T-cell (primary cell): ENCODE measurements at regions not wholly inside any gene's neighbourhood (a gene's known extent, or its start where the extent isn't known, plus 50 kb on each side); places are given as distances from the start of the nearest gene placed in this dataset.
"Not testable (repeated sequence)": the region's sequence is repeated elsewhere in the genome, so short reads cannot be mapped to it uniquely, and the experiment has no call there.

ENCODE experiments used
- ATAC-seq, 4 experiments: fragments of 200-7000 bp in 3 of 4; fragments of 150-1000 bp in 1 of 4; cut with Tn5 transposase; replicated peaks in 1 of 4; 1 replicate in 3 of 4; 2 replicates in 1 of 4; pipeline ENCODE4 v1.10.0; 2021; ENCODE audit warnings: moderate library complexity in 3 of 4, mild to moderate bottlenecking in 2 of 4, moderate number of reproducible peaks in 1 of 4
- CTCF ChIA-PET, 2 donors: fragments of 300-600 bp; sonication (Branson Sonifier 250); formaldehyde crosslinking; loops; one replicate each; lab custom pipeline; 2022; ENCODE audit warnings: antibody characterized with exemption in 2 of 2; lab: Charles Lee
- POLR2A ChIA-PET, 2 donors: fragments of 300-600 bp; sonication (Branson Sonifier 250); formaldehyde crosslinking; loops; one replicate each; lab custom pipeline; 2022; ENCODE audit warnings: antibody characterized with exemption in 2 of 2; lab: Charles Lee
- DNase-seq, 35 experiments: peaks; one replicate each; pipeline versions ENCODE4 v3.0.0 to v3.0.0-alpha.2; 2013 to 2023
- H3K27ac ChIP-seq: one replicate; pipeline ENCODE4 v1.5.1; 2013; ENCODE audit warnings: low read length
- H3K27me3 ChIP-seq, 2 experiments: replicated peaks in 1 of 2; 1 replicate in 1 of 2; 2 replicates in 1 of 2; pipeline versions ENCODE4 v1.6.1 to v1.7.0; 2013; ENCODE audit warnings: low read length in 1 of 2, mixed read lengths in 1 of 2; ENCODE audit not compliant: control insufficient read depth in 2 of 2, insufficient read depth in 2 of 2; ENCODE audit errors: extremely low read depth in 1 of 2
- H3K36me3 ChIP-seq, 2 donors: 1 replicate in 1 of 2; 2 replicates in 1 of 2; pipeline versions ENCODE4 v1.6.1 to v1.7.0; 2013; ENCODE audit warnings: low read length in 1 of 2; ENCODE audit not compliant: control insufficient read depth in 2 of 2, insufficient read depth in 1 of 2; ENCODE audit errors: extremely low read depth in 1 of 2
- H3K4me1 ChIP-seq, 2 experiments: 1 replicate in 1 of 2; 2 replicates in 1 of 2; pipeline versions ENCODE4 v1.6.1 to v1.7.0; 2013; ENCODE audit warnings: low read length in 2 of 2, mixed read lengths in 1 of 2; ENCODE audit not compliant: insufficient read depth in 2 of 2, control insufficient read depth in 1 of 2; ENCODE audit errors: extremely low read depth in 1 of 2
- H3K4me3 ChIP-seq, 2 donors: 1 replicate in 1 of 2; 2 replicates in 1 of 2; pipeline versions ENCODE4 v1.5.1 to v1.7.0; 2013; ENCODE audit warnings: mild to moderate bottlenecking in 2 of 2, low read length in 1 of 2, moderate library complexity in 1 of 2; ENCODE audit not compliant: control insufficient read depth in 1 of 2; ENCODE audit errors: extremely low read depth in 1 of 2
- H3K9me3 ChIP-seq: 2 replicates; pipeline ENCODE4 v1.7.0; 2013
- H3K27ac Mint-ChIP-seq, 2 donors: one replicate each; pipeline ENCODE4 v1.8.0; 2020 to 2021; ENCODE audit warnings: mild to moderate bottlenecking in 2 of 2, mixed read lengths in 2 of 2
- H3K27me3 Mint-ChIP-seq, 2 donors: one replicate each; pipeline ENCODE4 v1.8.0; 2021 to 2022; ENCODE audit warnings: mixed read lengths in 2 of 2
- H3K36me3 Mint-ChIP-seq: one replicate; pipeline ENCODE4 v1.8.0; 2021; ENCODE audit warnings: mixed read lengths
- H3K4me1 Mint-ChIP-seq, 3 donors: one replicate each; pipeline ENCODE4 v1.8.0; 2020 to 2022; ENCODE audit warnings: mixed read lengths in 3 of 3, mild to moderate bottlenecking in 1 of 3
- H3K4me3 Mint-ChIP-seq, 3 donors: one replicate each; pipeline ENCODE4 v1.8.0; 2020 to 2022; ENCODE audit warnings: mild to moderate bottlenecking in 3 of 3, mixed read lengths in 3 of 3, moderate library complexity in 3 of 3
- H3K9me3 Mint-ChIP-seq, 3 donors: one replicate each; pipeline ENCODE4 v1.8.0; 2020 to 2022; ENCODE audit warnings: mixed read lengths in 3 of 3
- WGBS: methylation state at CpG from one replicate; pipeline ENCODE4 v1.1.5; 2013; ENCODE audit warnings: missing lambda C conversion rate; ENCODE audit not compliant: insufficient coverage; 5-methylcytosine and 5-hydroxymethylcytosine counted together

GRCh38 chr1:58051187-58051586 is 495.3 kb downstream of the OMA1 start:
- H3K36me3 ChIP-seq, H3K4me1 Mint-ChIP-seq, H3K4me3 Mint-ChIP-seq, H3K4me1 ChIP-seq, H3K36me3 Mint-ChIP-seq, CTCF ChIA-PET, H3K9me3 Mint-ChIP-seq, DNase-seq, H3K27ac Mint-ChIP-seq, H3K27me3 ChIP-seq, H3K4me3 ChIP-seq, H3K27me3 Mint-ChIP-seq, ATAC-seq, POLR2A ChIA-PET, H3K27ac ChIP-seq, H3K9me3 ChIP-seq: not testable (repeated sequence)
- no CpG with 5 or more reads among the region's 2 CpGs for WGBS

GRCh38 chr1:58047265-58047858 is 499.2 kb downstream of the OMA1 start:
- Histone ChIP-seq H3K9me3 (no peaks in the 10 kb centered on the region), H3K27ac (no peak overlapping the region), H3K4me1 (no peaks in the 10 kb centered on the region), H3K36me3 (no peaks in the 10 kb centered on the region), H3K4me3 (no peak overlapping the region), H3K27me3 (no peaks in the 10 kb centered on the region)
- POLR2A ChIA-PET = no interaction called here
- H3K27ac Mint-ChIP-seq = no peak overlapping the region
- H3K9me3 Mint-ChIP-seq = peaks cover 0 to 3% (median 0%) of the 10 kb centered on the region in 3 donors
- 75% methylated on average over 1 of the region's 5 CpGs for WGBS
- H3K27me3 Mint-ChIP-seq = peaks cover 0 to 3% of the 10 kb centered on the region in 2 donors
- H3K36me3 Mint-ChIP-seq = no peaks in the 10 kb centered on the region
- ATAC-seq = no peak
- peak in 17 of 35 experiments; percentile 0 to 25 (median 3) for DNase-seq
- H3K4me3 Mint-ChIP-seq = no peak overlapping the region
- no peaks in the 10 kb centered on the region for H3K4me1 Mint-ChIP-seq
- CTCF ChIA-PET = interaction anchor here in 1 of 2 donors (1.2 kb wide), 1 partner anchor 1215 kb away, joined by 9 read pairs; no protein-coding TSS in a partner anchor

- Mint-ChIP-seq H3K4me3 (no peak overlapping the region), H3K27me3 (peaks cover 0 to 3% of the 10 kb centered on the region in 2 donors), H3K27ac (no peak overlapping the region), H3K4me1 (no peaks in the 10 kb centered on the region), H3K36me3 (no peaks in the 10 kb centered on the region), H3K9me3 (no peaks in the 10 kb centered on the region)
- H3K4me3 ChIP-seq = no peak overlapping the region
- H3K36me3 ChIP-seq = no peaks in the 10 kb centered on the region
- H3K27ac ChIP-seq = no peak overlapping the region
- ATAC-seq (no peak), DNase-seq (no peak)
- no peaks in the 10 kb centered on the region for H3K4me1 ChIP-seq
- no peaks in the 10 kb centered on the region for H3K27me3 ChIP-seq
- WGBS = 87% methylated on average over 12 of the region's 15 CpGs
- ChIA-PET CTCF (interaction anchor here in 1 of 2 donors (2.2 kb wide), 1 partner anchor 1213 kb away, joined by 9 read pairs; no protein-coding TSS in a partner anchor), POLR2A (no interaction called here)
- no peaks in the 10 kb centered on the region for H3K9me3 ChIP-seq
These were observed 501.3 kb downstream of the OMA1 start for GRCh38 chr1:58045094-58045705.

GRCh38 chr1:58041621-58042020 is 504.9 kb downstream of the OMA1 start:
- no peak overlapping the region for H3K27ac ChIP-seq
- H3K4me1 ChIP-seq = no peaks in the 10 kb centered on the region
- peaks cover 0 to 5% of the 10 kb centered on the region in 2 experiments for H3K27me3 ChIP-seq
- ATAC-seq (no peak), DNase-seq (no peak)
- H3K36me3 Mint-ChIP-seq = no peaks in the 10 kb centered on the region
- 100% methylated on average over 1 of the region's 2 CpGs for WGBS
- ChIA-PET POLR2A (no interaction called here), CTCF (no interaction called here)
- H3K4me3 Mint-ChIP-seq = no peak overlapping the region
- no peaks in the 10 kb centered on the region for H3K9me3 Mint-ChIP-seq
- no peak overlapping the region for H3K27ac Mint-ChIP-seq
- peaks cover 8 to 14% of the 10 kb centered on the region in 2 donors for H3K27me3 Mint-ChIP-seq
- H3K9me3 ChIP-seq = no peaks in the 10 kb centered on the region
- H3K36me3 ChIP-seq = no peaks in the 10 kb centered on the region
- no peak overlapping the region for H3K4me3 ChIP-seq
- H3K4me1 Mint-ChIP-seq = no peaks in the 10 kb centered on the region

GRCh38 chr1:58038574-58038973 is 508.0 kb downstream of the OMA1 start:
- peaks cover 8 to 12% of the 10 kb centered on the region in 2 donors for H3K27me3 Mint-ChIP-seq
- no peaks in the 10 kb centered on the region for H3K9me3 ChIP-seq
- no peaks in the 10 kb centered on the region for H3K36me3 Mint-ChIP-seq
- no peaks in the 10 kb centered on the region for H3K9me3 Mint-ChIP-seq
- no peaks in the 10 kb centered on the region for H3K4me1 ChIP-seq
- no peak overlapping the region for H3K4me3 ChIP-seq
- POLR2A ChIA-PET = no interaction called here
- CTCF ChIA-PET = no interaction called here
- no peaks in the 10 kb centered on the region for H3K4me1 Mint-ChIP-seq
- H3K27ac ChIP-seq = no peak overlapping the region
- no peak overlapping the region for H3K27ac Mint-ChIP-seq
- WGBS = 90% methylated on average over 2 of the region's 3 CpGs
- DNase-seq (no peak), ATAC-seq (no peak)
- peaks cover 0 to 5% of the 10 kb centered on the region in 2 experiments for H3K27me3 ChIP-seq
- no peak overlapping the region for H3K4me3 Mint-ChIP-seq
- no peaks in the 10 kb centered on the region for H3K36me3 ChIP-seq

GRCh38 chr1:58035523-58035922 is 511.0 kb downstream of the OMA1 start:
- Histone ChIP-seq H3K4me1 (no peaks in the 10 kb centered on the region), H3K9me3 (no peaks in the 10 kb centered on the region), H3K27me3 (peaks cover 5 to 7% of the 10 kb centered on the region in 2 experiments), H3K36me3 (no peaks in the 10 kb centered on the region), H3K4me3 (no peak overlapping the region), H3K27ac (no peak overlapping the region)
- DNase-seq = no peak
- Mint-ChIP-seq H3K27me3 (peaks cover 17 to 27% of the 10 kb centered on the region in 2 donors), H3K4me3 (no peak overlapping the region), H3K4me1 (no peaks in the 10 kb centered on the region), H3K9me3 (no peaks in the 10 kb centered on the region), H3K36me3 (no peaks in the 10 kb centered on the region), H3K27ac (no peak overlapping the region)
- ChIA-PET CTCF (no interaction called here), POLR2A (no interaction called here)
- WGBS = 62% methylated on average over 2 of the region's 2 CpGs
- ATAC-seq = no peak
